ENCODE measurements at regions not wholly inside any gene's neighbourhood (a gene's known extent, or its start where the extent isn't known, plus 50 kb on each side); places are given as distances from the start of the nearest gene placed in this dataset.

- TF ChIP-seq, protein P1, sequence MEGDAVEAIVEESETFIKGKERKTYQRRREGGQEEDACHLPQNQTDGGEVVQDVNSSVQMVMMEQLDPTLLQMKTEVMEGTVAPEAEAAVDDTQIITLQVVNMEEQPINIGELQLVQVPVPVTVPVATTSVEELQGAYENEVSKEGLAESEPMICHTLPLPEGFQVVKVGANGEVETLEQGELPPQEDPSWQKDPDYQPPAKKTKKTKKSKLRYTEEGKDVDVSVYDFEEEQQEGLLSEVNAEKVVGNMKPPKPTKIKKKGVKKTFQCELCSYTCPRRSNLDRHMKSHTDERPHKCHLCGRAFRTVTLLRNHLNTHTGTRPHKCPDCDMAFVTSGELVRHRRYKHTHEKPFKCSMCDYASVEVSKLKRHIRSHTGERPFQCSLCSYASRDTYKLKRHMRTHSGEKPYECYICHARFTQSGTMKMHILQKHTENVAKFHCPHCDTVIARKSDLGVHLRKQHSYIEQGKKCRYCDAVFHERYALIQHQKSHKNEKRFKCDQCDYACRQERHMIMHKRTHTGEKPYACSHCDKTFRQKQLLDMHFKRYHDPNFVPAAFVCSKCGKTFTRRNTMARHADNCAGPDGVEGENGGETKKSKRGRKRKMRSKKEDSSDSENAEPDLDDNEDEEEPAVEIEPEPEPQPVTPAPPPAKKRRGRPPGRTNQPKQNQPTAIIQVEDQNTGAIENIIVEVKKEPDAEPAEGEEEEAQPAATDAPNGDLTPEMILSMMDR (IDR thresholded peaks at IDR 0.05; ENCODE audit: borderline replicate concordance) = no peak
- peak; percentile 25 for DNase-seq
- Histone ChIP-seq H3K4me3 (no peak overlapping the region), H3K36me3 (no peaks in the 10 kb centered on the region), H3K27ac (replicated peaks) (peak overlapping the region; percentile 11), H3K4me1 (peaks cover 7% of the 10 kb centered on the region), H3K27me3 (ENCODE audit: low read depth) (no peaks in the 10 kb centered on the region), H3K9me3 (replicated peaks) (no peaks in the 10 kb centered on the region)
- intact Hi-C loops (cut with micrococcal nuclease) = loop anchor here (10.0 kb wide), 1 partner anchor 248 kb away; the partner anchor contains the start of genes KLLN and PTEN
Measured at GRCh38 chr10:88113232-88113631, 249.8 kb downstream of the PTEN start.

GRCh38 chr10:88113657-88114272 lies 250.3 kb downstream of the PTEN start:
- DNase-seq = no peak
- peaks cover 7% of the 10 kb centered on the region for H3K4me1 ChIP-seq
- no peaks in the 10 kb centered on the region for H3K9me3 ChIP-seq (replicated peaks)
- TF ChIP-seq, protein P1 (IDR thresholded peaks at IDR 0.05; ENCODE audit: borderline replicate concordance) = no peak
- H3K27me3 ChIP-seq (ENCODE audit: low read depth) = no peaks in the 10 kb centered on the region
- no peaks in the 10 kb centered on the region for H3K36me3 ChIP-seq
- intact Hi-C loops (cut with micrococcal nuclease) = loop anchor here (10.0 kb wide), 1 partner anchor 249 kb away; the partner anchor contains the start of genes KLLN and PTEN
- no peak overlapping the region for H3K4me3 ChIP-seq
- H3K27ac ChIP-seq (replicated peaks) = peak overlapping the region; percentile 11

DNA sequence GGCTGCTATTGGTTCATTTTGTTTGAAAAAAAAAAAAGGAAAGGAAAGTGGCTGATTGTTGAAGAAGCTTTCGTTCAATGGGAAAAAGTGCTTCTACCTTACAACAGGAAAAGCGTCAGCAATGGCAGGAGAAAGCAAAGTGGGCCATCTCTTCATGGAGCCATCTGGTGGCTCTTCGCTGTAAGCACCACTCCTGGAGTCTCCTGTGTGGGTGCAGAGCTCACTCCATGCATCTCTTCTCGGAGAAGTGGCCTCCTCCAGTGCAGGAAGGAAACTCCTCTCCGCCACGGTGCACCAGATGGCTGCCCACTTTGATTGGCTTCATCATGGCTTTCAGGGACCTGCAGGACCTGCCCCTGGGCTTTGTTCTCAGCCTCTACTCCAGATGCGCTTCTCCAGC lies 250.9 kb downstream of the PTEN start:
- H3K9me3 ChIP-seq (replicated peaks) = no peaks in the 10 kb centered on the region
- H3K36me3 ChIP-seq = no peaks in the 10 kb centered on the region
- TF ChIP-seq, protein P1 (IDR thresholded peaks at IDR 0.05; ENCODE audit: borderline replicate concordance) = peak; percentile 79
- peaks cover 7% of the 10 kb centered on the region for H3K4me1 ChIP-seq
- intact Hi-C loops (cut with micrococcal nuclease) = loop anchor here (10.0 kb wide), 1 partner anchor 250 kb away; the partner anchor contains the start of genes KLLN and PTEN
- no peak overlapping the region for H3K27ac ChIP-seq (replicated peaks)
- peak; percentile 24 for DNase-seq
- no peaks in the 10 kb centered on the region for H3K27me3 ChIP-seq (ENCODE audit: low read depth)
- no peak overlapping the region for H3K4me3 ChIP-seq

DNA sequence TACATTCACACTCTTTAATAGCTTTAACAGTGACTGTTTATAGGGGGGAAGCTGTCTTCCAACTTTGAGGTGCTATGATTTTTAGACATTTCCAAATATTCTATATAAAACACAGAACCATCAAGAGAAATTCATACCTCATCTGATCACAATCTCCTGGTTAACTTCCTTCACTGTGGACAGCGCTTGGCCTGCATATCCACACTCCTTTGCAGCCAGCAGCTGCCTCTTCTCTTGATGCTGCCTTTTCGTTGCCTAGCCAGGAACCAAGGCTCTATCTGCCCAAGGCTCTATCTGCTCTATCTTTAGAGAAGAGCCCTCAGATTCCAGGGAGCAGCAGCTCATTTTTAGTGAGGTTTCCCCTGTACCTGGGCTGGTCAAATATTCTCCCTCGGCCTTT lies 252.0 kb downstream of the PTEN start:
- H3K4me1 ChIP-seq = peaks cover 8% of the 10 kb centered on the region
- H3K36me3 ChIP-seq = no peaks in the 10 kb centered on the region

DNA sequence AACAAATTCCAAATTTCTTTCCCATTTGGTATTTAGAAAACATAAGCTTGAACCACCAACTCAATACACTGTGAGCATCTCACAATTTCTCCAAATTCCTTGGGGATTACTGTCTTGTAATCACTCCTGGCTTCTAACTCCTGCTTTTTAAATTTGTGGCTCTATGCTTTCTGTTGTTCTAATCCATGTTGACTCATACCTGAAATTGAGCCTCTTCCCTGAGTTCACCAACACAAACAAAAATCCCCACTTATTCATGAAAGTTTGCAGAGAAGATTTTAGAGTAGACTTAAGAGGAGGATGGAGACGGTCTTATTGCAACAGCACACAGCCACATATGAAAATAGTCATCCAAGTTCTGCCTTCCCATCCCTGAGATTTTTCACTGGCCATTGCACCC lies 252.5 kb downstream of the PTEN start:
- Histone ChIP-seq H3K4me3 (no peak overlapping the region), H3K27ac (replicated peaks) (no peak overlapping the region), H3K9me3 (replicated peaks) (no peaks in the 10 kb centered on the region), H3K4me1 (peaks cover 12% of the 10 kb centered on the region), H3K27me3 (ENCODE audit: low read depth) (no peaks in the 10 kb centered on the region), H3K36me3 (no peaks in the 10 kb centered on the region)
- TF ChIP-seq, protein P1 (IDR thresholded peaks at IDR 0.05; ENCODE audit: borderline replicate concordance) = no peak
- no peak for DNase-seq
- intact Hi-C loops (cut with micrococcal nuclease) = loop anchor here (10.0 kb wide), 1 partner anchor 251 kb away; the partner anchor contains the start of genes KLLN and PTEN

More for the DNA sequence above, 252.0 kb downstream of the PTEN start:
- Histone ChIP-seq H3K4me3 (no peak overlapping the region), H3K27me3 (ENCODE audit: low read depth) (no peaks in the 10 kb centered on the region), H3K27ac (replicated peaks) (no peak overlapping the region), H3K9me3 (replicated peaks) (no peaks in the 10 kb centered on the region)
- intact Hi-C loops (cut with micrococcal nuclease) = loop anchor here (10.0 kb wide), 1 partner anchor 251 kb away; the partner anchor contains the start of genes KLLN and PTEN
- TF ChIP-seq, protein P1 (IDR thresholded peaks at IDR 0.05; ENCODE audit: borderline replicate concordance) = no peak
- no peak for DNase-seq
